K562 (cell line): ENCODE measurements at regions not wholly inside any gene's neighbourhood (a gene's known extent, or its start where the extent isn't known, plus 50 kb on each side); places are given as distances from the start of the nearest gene placed in this dataset.

ENCODE experiments used
- ATAC-seq: fragments of 200-7000 bp; cut with Tn5 transposase; 3 replicates; pipeline ENCODE4 v1.9.1; 2020; ENCODE audit warnings: moderate library complexity
- BruUV-seq: library from RNA; stranded (reverse); fragments of 400-500 nt; replicated peaks from 2 replicates; lab custom pipeline; 2021; lab: Mats Ljungman, UMichigan
- CTCF ChIA-PET: fragments of 300-600 bp; formaldehyde crosslinking; extraction: SDS; loops from one replicate; lab custom pipeline; 2021; ENCODE audit warnings: low intra/inter-chr PET ratio; lab: Yijun Ruan, JAX
- POLR2A ChIA-PET: fragments of 300-600, 350-650 bp; sonication (Branson Sonifier 250); formaldehyde crosslinking; extraction: SDS; loops from one replicate; lab custom pipeline; 2021; ENCODE audit warnings: antibody characterized with exemption, inconsistent platforms; lab: Yijun Ruan, JAX
- DNase-seq, 4 experiments: peaks; one replicate each; pipeline versions ENCODE4 v3.0.0 to v3.0.0-alpha.2; 2011 to 2018; ENCODE audit warnings: low spot score in 3 of 4, mixed read lengths in 3 of 4; ENCODE audit errors: extremely low read depth in 1 of 4
- FAIRE-seq: peaks from 2 replicates; lab custom pipeline; 2011; peaks lifted over from hg19 to GRCh38; lab: Jason Lieb, UNC
- H2AFZ ChIP-seq: 2 replicates; pipeline ENCODE4 v1.6.0; 2011; ENCODE audit warnings: low read depth, low read length, control low read depth, inconsistent platforms
- H3K27ac ChIP-seq: fragments of 200-600 bp; 3 replicates; pipeline ENCODE4 v1.8.0; 2011; ENCODE audit warnings: low read depth, mild to moderate bottlenecking, control low read depth, inconsistent platforms, low read length, moderate library complexity, mixed read lengths; ENCODE audit errors: extremely low read depth
- H3K27me3 ChIP-seq, 2 experiments: fragments of 300-600 bp in 1 of 2; 2 replicates in 1 of 2; 3 replicates in 1 of 2; pipeline versions ENCODE4 v1.6.0 to v1.8.0; 2011; ENCODE audit warnings: inconsistent platforms in 2 of 2, low read length in 2 of 2, mild to moderate bottlenecking in 1 of 2, mixed read lengths in 1 of 2, moderate library complexity in 1 of 2; ENCODE audit not compliant: control insufficient read depth in 2 of 2, insufficient read depth in 2 of 2
- H3K36me3 ChIP-seq: fragments of 300-600 bp; 3 replicates; pipeline ENCODE4 v1.8.0; 2011; ENCODE audit warnings: mild to moderate bottlenecking, low read length, inconsistent platforms; ENCODE audit not compliant: control insufficient read depth, insufficient read depth
- H3K4me1 ChIP-seq, 2 experiments: fragments of 200-600 bp in 1 of 2; replicated peaks in 1 of 2; 2 replicates in 1 of 2; 3 replicates in 1 of 2; pipeline versions ENCODE4 v1.5.1 to v1.8.0; 2011; ENCODE audit warnings: inconsistent platforms in 2 of 2, low read length in 2 of 2, mild to moderate bottlenecking in 1 of 2, mixed read lengths in 1 of 2, moderate library complexity in 1 of 2; ENCODE audit not compliant: control insufficient read depth in 2 of 2, insufficient read depth in 2 of 2
- H3K4me2 ChIP-seq: 2 replicates; pipeline ENCODE4 v1.6.1; 2011; ENCODE audit warnings: low read length, control low read depth, inconsistent platforms, mixed read lengths; ENCODE audit not compliant: insufficient read depth
- H3K4me3 ChIP-seq: fragments of 200-600 bp; sonication (generic), shearing (Covaris generic); 2 replicates; pipeline ENCODE4 v1.5.1; 2016; ENCODE audit warnings: control low read depth, inconsistent platforms
- H3K79me2 ChIP-seq: fragments of 200-600 bp; 3 replicates; pipeline ENCODE4 v1.8.0; 2011; ENCODE audit warnings: low read length, inconsistent platforms; ENCODE audit not compliant: control insufficient read depth, insufficient read depth
- H3K9ac ChIP-seq, 2 experiments: 2 replicates each; pipeline versions ENCODE4 v1.6.0 to v1.6.1; 2011; ENCODE audit warnings: low read depth in 2 of 2, low read length in 2 of 2, control low read depth in 1 of 2, inconsistent platforms in 1 of 2, mild to moderate bottlenecking in 1 of 2, mixed read lengths in 1 of 2; ENCODE audit not compliant: insufficient read depth in 1 of 2
- H3K9me1 ChIP-seq: one replicate; pipeline ENCODE4 v1.6.0; 2011; ENCODE audit warnings: inconsistent platforms, mild to moderate bottlenecking, low read length, moderate library complexity; ENCODE audit not compliant: control insufficient read depth, insufficient read depth
- H3K9me3 ChIP-seq: replicated peaks from 2 replicates; pipeline ENCODE4 v1.5.1; 2011; ENCODE audit warnings: low read depth, low read length, inconsistent platforms; ENCODE audit not compliant: control insufficient read depth, insufficient read depth
- H4K20me1 ChIP-seq: replicated peaks from 2 replicates; pipeline ENCODE4 v1.6.1; 2011; ENCODE audit warnings: low read length, inconsistent platforms, mixed read lengths; ENCODE audit not compliant: control insufficient read depth, insufficient read depth
- C11orf30 ChIP-seq: fragments of 450-650 bp; IDR thresholded peaks from 2 replicates; pipeline ENCODE4 v1.6.1; 2016; ENCODE audit warnings: low read depth, mild to moderate bottlenecking
- MAFF ChIP-seq: IDR thresholded peaks from 2 replicates; pipeline ENCODE4 v1.6.1; 2012; ENCODE audit warnings: low read length, improper control_type of control experiment
- MAFG ChIP-seq: fragments of 450-650 bp; conservative IDR thresholded peaks from 2 replicates; pipeline ENCODE4 v1.6.1; 2016; ENCODE audit warnings: missing genetic modification characterization, missing compliant biosample characterization
- MAFK ChIP-seq: IDR thresholded peaks from 2 replicates; pipeline ENCODE4 v1.6.1; 2011; ENCODE audit warnings: low read length, improper control_type of control experiment
- NFE2 ChIP-seq: IDR thresholded peaks from 2 replicates; pipeline ENCODE4 v1.6.1; 2014; ENCODE audit warnings: antibody characterized with exemption, low read depth
- NFE2L1 ChIP-seq: fragments of 450-650 bp; IDR thresholded peaks from 2 replicates; pipeline ENCODE4 v1.6.1; 2016; ENCODE audit warnings: missing genetic modification characterization, low read depth, mild to moderate bottlenecking, missing compliant biosample characterization, moderate library complexity, borderline replicate concordance
- SNRNP70 ChIP-seq: fragments of 200-400 bp; formaldehyde crosslinking; optimal IDR thresholded peaks from 2 replicates; pipeline ENCODE3; 2017; ENCODE audit warnings: low read depth, low read length
- SPI1 ChIP-seq: IDR thresholded peaks from 2 replicates; pipeline ENCODE4 v1.6.1; 2011; ENCODE audit warnings: low read depth, low read length, control low read depth, borderline replicate concordance
- ZBTB12 ChIP-seq: fragments of 250-450 bp; sonication (Bioruptor Pico); IDR thresholded peaks from 2 replicates; pipeline ENCODE4 v1.4.0; 2020
- ZNF316 ChIP-seq: fragments of 450-650 bp; IDR thresholded peaks from 2 replicates; pipeline ENCODE4 v1.6.1; 2016
- WGBS: fragments of 100-300 bp; shearing (Covaris generic); methylation state at CpG from one replicate; pipeline ENCODE4 v1.1.6; 2016; ENCODE audit warnings: low coverage, mixed read lengths; ENCODE audit not compliant: insufficient coverage; ENCODE audit errors: missing lambda C conversion rate; 5-methylcytosine and 5-hydroxymethylcytosine counted together
- in situ Hi-C: fragments of 300-500 bp; cut with MboI; formaldehyde crosslinking; loops from 4 replicates; pipeline ENCODE4 v1.15.0; 2018; ENCODE audit warnings: inconsistent platforms, mixed read lengths
- intact Hi-C: fragments of 100-400 bp; cut with micrococcal nuclease; formaldehyde crosslinking; loops from 2 replicates; pipeline ENCODE4 v1.14.2; 2022

GRCh38 chr11:116601814-116602636 is 170.8 kb downstream of the BUD13 start:
- Histone ChIP-seq H4K20me1 (no peaks in the 10 kb centered on the region), H3K79me2 (no peaks in the 10 kb centered on the region), H3K4me2 (no peak overlapping the region), H3K9me1 (no peaks in the 10 kb centered on the region), H2AFZ (no peak overlapping the region), H3K27me3 (peaks cover 0 to under 1% of the 10 kb centered on the region in 2 experiments; a peak in 1 of 5 replicates), H3K4me3 (no peak overlapping the region), H3K4me1 (no peaks in the 10 kb centered on the region), H3K9me3 (no peaks in the 10 kb centered on the region), H3K36me3 (no peaks in the 10 kb centered on the region), H3K27ac (no peak overlapping the region), H3K9ac (no peak overlapping the region)
- ChIA-PET POLR2A (interaction anchor here (0.6 kb wide), 1 partner anchor 188 kb away, joined by 3 read pairs; no protein-coding TSS in a partner anchor), CTCF (no interaction called here)
- ATAC-seq = no peak
- intact Hi-C loops (no loop called here), in situ Hi-C loops (no loop called here)
- BruUV-seq = no TSS peak
- WGBS = 2% methylated on average over 11 of the region's 11 CpGs
- no peak for FAIRE-seq
- TF ChIP-seq MAFF = peak; percentile 66
- peak; percentile 65; the same call in 1 of the 2 replicates for TF ChIP-seq NFE2L1
- no peak for TF ChIP-seq SNRNP70
- no peak for TF ChIP-seq ZBTB12 (CRISPR knock-in tag)
- peak; percentile 78 for TF ChIP-seq NFE2
- peak; percentile 90 for TF ChIP-seq MAFG (tag)
- peak; percentile 73 for TF ChIP-seq ZNF316
- TF ChIP-seq C11orf30 = peak; percentile 74
- TF ChIP-seq MAFK = peak; percentile 55; the same call in 1 of the 2 replicates
- no peak for TF ChIP-seq SPI1
- DNase-seq = peak in 1 of 4 experiments; percentile 5
